OCI-LY7 (cell line): ENCODE measurements at regions not wholly inside any gene's neighbourhood (a gene's known extent, or its start where the extent isn't known, plus 50 kb on each side); places are given as distances from the start of the nearest gene placed in this dataset.

Experiments
- CTCF ChIP-seq: fragments of 200-600 bp; sonication (generic); conservative IDR thresholded peaks from 2 replicates; pipeline ENCODE4 v1.5.1; 2014; ENCODE audit warnings: mild to moderate bottlenecking, antibody characterized with exemption, low read length, moderate library complexity, mixed read lengths
- EZH2phosphoT487 ChIP-seq: fragments of 200-600 bp; sonication (generic); IDR thresholded peaks from 2 replicates; pipeline ENCODE4 v1.6.1; 2018; ENCODE audit warnings: low read depth, borderline replicate concordance, mild to moderate bottlenecking, mixed run types, antibody characterized with exemption, low read length, moderate library complexity, mixed read lengths

GRCh38 chr1:212207118-212207517, 78.1 kb upstream of the PPP2R5A start:
- no peak for TF ChIP-seq CTCF
- no peak for TF ChIP-seq EZH2phosphoT487
